ENCODE measurements at regions not wholly inside any gene's neighbourhood (a gene's known extent, or its start where the extent isn't known, plus 50 kb on each side); places are given as distances from the start of the nearest gene placed in this dataset.

GRCh38 chr5:175388531-175388930 lies 55.5 kb downstream of the DRD1 start:
- Mint-ChIP-seq H3K9me3 (no peaks in the 10 kb centered on the region), H3K27me3 (ENCODE audit: low read depth) (peaks cover 11% of the 10 kb centered on the region), H3K27ac (no peak overlapping the region), H3K4me1 (ENCODE audit: low read depth) (no peaks in the 10 kb centered on the region), H3K4me3 (no peak overlapping the region), H3K36me3 (ENCODE audit: low read depth) (no peaks in the 10 kb centered on the region)
- intact Hi-C loops (cut with micrococcal nuclease) = no loop called here
- DNase-seq = no peak
- CTCF ChIA-PET = no interaction called here

- CTCF ChIA-PET = interaction anchor here (0.7 kb wide), 1 partner anchor 481 kb away, joined by 3 read pairs; no protein-coding TSS in a partner anchor
Measured at GRCh38 chr5:175387144-175387543, 56.8 kb downstream of the DRD1 start.

GRCh38 chr5:175386526-175386925 lies 57.5 kb downstream of the DRD1 start:
- intact Hi-C loops (cut with micrococcal nuclease) = no loop called here
- Mint-ChIP-seq H3K27me3 (ENCODE audit: low read depth) (peaks cover 13% of the 10 kb centered on the region), H3K27ac (no peak overlapping the region), H3K9me3 (no peaks in the 10 kb centered on the region), H3K36me3 (ENCODE audit: low read depth) (no peaks in the 10 kb centered on the region), H3K4me3 (no peak overlapping the region), H3K4me1 (ENCODE audit: low read depth) (no peaks in the 10 kb centered on the region)
- CTCF ChIA-PET = interaction anchor here (0.7 kb wide), 1 partner anchor 482 kb away, joined by 3 read pairs; no protein-coding TSS in a partner anchor
- no peak for DNase-seq

More at GRCh38 chr5:175387144-175387543, 56.8 kb downstream of the DRD1 start:
- Mint-ChIP-seq H3K27ac (no peak overlapping the region), H3K36me3 (ENCODE audit: low read depth) (no peaks in the 10 kb centered on the region), H3K4me3 (no peak overlapping the region), H3K9me3 (no peaks in the 10 kb centered on the region), H3K4me1 (ENCODE audit: low read depth) (no peaks in the 10 kb centered on the region), H3K27me3 (ENCODE audit: low read depth) (peaks cover 13% of the 10 kb centered on the region)
- intact Hi-C loops (cut with micrococcal nuclease) = no loop called here
- no peak for DNase-seq

GRCh38 chr5:175385691-175386362 lies 58.2 kb downstream of the DRD1 start:
- Mint-ChIP-seq H3K4me3 (no peak overlapping the region), H3K27ac (no peak overlapping the region), H3K27me3 (ENCODE audit: low read depth) (peaks cover 13% of the 10 kb centered on the region), H3K4me1 (ENCODE audit: low read depth) (no peaks in the 10 kb centered on the region), H3K36me3 (ENCODE audit: low read depth) (no peaks in the 10 kb centered on the region), H3K9me3 (no peaks in the 10 kb centered on the region)
- intact Hi-C loops (cut with micrococcal nuclease) = no loop called here
- CTCF ChIA-PET = no interaction called here
- no peak for DNase-seq

- DNase-seq = no peak
- H3K9me3 Mint-ChIP-seq = no peaks in the 10 kb centered on the region
- CTCF ChIA-PET = no interaction called here
- H3K27ac Mint-ChIP-seq = no peak overlapping the region
- H3K27me3 Mint-ChIP-seq (ENCODE audit: low read depth) = peaks cover 13% of the 10 kb centered on the region
- no peak overlapping the region for H3K4me3 Mint-ChIP-seq
- H3K36me3 Mint-ChIP-seq (ENCODE audit: low read depth) = no peaks in the 10 kb centered on the region
- H3K4me1 Mint-ChIP-seq (ENCODE audit: low read depth) = no peaks in the 10 kb centered on the region
- intact Hi-C loops (cut with micrococcal nuclease) = no loop called here
Measured at GRCh38 chr5:175384724-175385552, 59.0 kb downstream of the DRD1 start.

GRCh38 chr5:175383350-175383749 lies 60.6 kb downstream of the DRD1 start:
- H3K27ac Mint-ChIP-seq = no peak overlapping the region
- CTCF ChIA-PET = no interaction called here
- intact Hi-C loops (cut with micrococcal nuclease) = no loop called here
- no peak for DNase-seq
- H3K4me3 Mint-ChIP-seq = no peak overlapping the region
- no peaks in the 10 kb centered on the region for H3K9me3 Mint-ChIP-seq
- H3K27me3 Mint-ChIP-seq (ENCODE audit: low read depth) = peaks cover 12% of the 10 kb centered on the region
- no peaks in the 10 kb centered on the region for H3K4me1 Mint-ChIP-seq (ENCODE audit: low read depth)
- H3K36me3 Mint-ChIP-seq (ENCODE audit: low read depth) = no peaks in the 10 kb centered on the region

GRCh38 chr5:175382171-175382570 lies 61.8 kb downstream of the DRD1 start:
- Mint-ChIP-seq H3K9me3 (no peaks in the 10 kb centered on the region), H3K36me3 (ENCODE audit: low read depth) (no peaks in the 10 kb centered on the region), H3K27me3 (ENCODE audit: low read depth) (peaks cover 17% of the 10 kb centered on the region), H3K4me3 (no peak overlapping the region), H3K4me1 (ENCODE audit: low read depth) (no peaks in the 10 kb centered on the region), H3K27ac (no peak overlapping the region)
- DNase-seq = no peak
- CTCF ChIA-PET = no interaction called here
- intact Hi-C loops (cut with micrococcal nuclease) = no loop called here

GRCh38 chr5:175381130-175381529 lies 62.9 kb downstream of the DRD1 start:
- no peak overlapping the region for H3K27ac Mint-ChIP-seq
- CTCF ChIA-PET = interaction anchor here (0.7 kb wide), 1 partner anchor 348 kb away, joined by 3 read pairs; no protein-coding TSS in a partner anchor
- intact Hi-C loops (cut with micrococcal nuclease) = no loop called here
- H3K36me3 Mint-ChIP-seq (ENCODE audit: low read depth) = no peaks in the 10 kb centered on the region
- H3K9me3 Mint-ChIP-seq = no peaks in the 10 kb centered on the region
- DNase-seq = no peak
- H3K4me3 Mint-ChIP-seq = no peak overlapping the region
- H3K27me3 Mint-ChIP-seq (ENCODE audit: low read depth) = peaks cover 17% of the 10 kb centered on the region
- H3K4me1 Mint-ChIP-seq (ENCODE audit: low read depth) = no peaks in the 10 kb centered on the region

DNA sequence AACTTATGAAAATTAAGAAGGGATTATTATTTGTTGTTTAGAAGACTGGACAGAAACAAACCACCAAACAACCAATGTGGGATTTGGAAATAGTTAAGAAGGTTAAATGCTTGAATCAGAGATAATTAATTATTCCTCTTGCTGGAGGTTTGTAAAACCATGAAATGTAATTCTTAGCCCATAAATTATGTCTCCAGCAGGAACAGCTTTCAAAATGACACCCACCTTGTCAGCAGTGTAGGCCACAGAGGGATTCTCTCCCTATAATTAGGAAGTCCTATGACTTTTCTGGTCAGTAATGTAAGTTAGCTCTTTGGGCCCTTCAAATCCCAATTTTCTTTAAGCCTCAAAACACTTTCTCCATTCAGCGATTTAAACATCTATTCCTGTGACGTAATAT lies 63.3 kb downstream of the DRD1 start:
- Mint-ChIP-seq H3K36me3 (ENCODE audit: low read depth) (no peaks in the 10 kb centered on the region), H3K4me3 (no peak overlapping the region), H3K9me3 (no peaks in the 10 kb centered on the region), H3K27ac (no peak overlapping the region), H3K27me3 (ENCODE audit: low read depth) (peaks cover 21% of the 10 kb centered on the region), H3K4me1 (ENCODE audit: low read depth) (no peaks in the 10 kb centered on the region)
- CTCF ChIA-PET = interaction anchor here (0.7 kb wide), 1 partner anchor 348 kb away, joined by 3 read pairs; no protein-coding TSS in a partner anchor
- intact Hi-C loops (cut with micrococcal nuclease) = no loop called here
- DNase-seq = no peak

- H3K4me3 Mint-ChIP-seq = no peak overlapping the region
- intact Hi-C loops (cut with micrococcal nuclease) = no loop called here
- CTCF ChIA-PET = no interaction called here
- no peaks in the 10 kb centered on the region for H3K4me1 Mint-ChIP-seq (ENCODE audit: low read depth)
- DNase-seq = no peak
- H3K27ac Mint-ChIP-seq = no peak overlapping the region
- peaks cover 27% of the 10 kb centered on the region for H3K27me3 Mint-ChIP-seq (ENCODE audit: low read depth)
- H3K36me3 Mint-ChIP-seq (ENCODE audit: low read depth) = no peaks in the 10 kb centered on the region
- H3K9me3 Mint-ChIP-seq = no peaks in the 10 kb centered on the region
Measured at GRCh38 chr5:175379867-175380266, 64.1 kb downstream of the DRD1 start.

- no peak overlapping the region for H3K4me3 Mint-ChIP-seq
- DNase-seq = no peak
- no peaks in the 10 kb centered on the region for H3K4me1 Mint-ChIP-seq (ENCODE audit: low read depth)
- CTCF ChIA-PET = interaction anchor here (0.5 kb wide), 1 partner anchor 25 kb away, joined by 4 read pairs; no protein-coding TSS in a partner anchor
- intact Hi-C loops (cut with micrococcal nuclease) = no loop called here
- H3K9me3 Mint-ChIP-seq = no peaks in the 10 kb centered on the region
- H3K36me3 Mint-ChIP-seq (ENCODE audit: low read depth) = no peaks in the 10 kb centered on the region
- peaks cover 21% of the 10 kb centered on the region for H3K27me3 Mint-ChIP-seq (ENCODE audit: low read depth)
- no peak overlapping the region for H3K27ac Mint-ChIP-seq
Measured at GRCh38 chr5:175378444-175379028, 65.4 kb downstream of the DRD1 start.

DNA sequence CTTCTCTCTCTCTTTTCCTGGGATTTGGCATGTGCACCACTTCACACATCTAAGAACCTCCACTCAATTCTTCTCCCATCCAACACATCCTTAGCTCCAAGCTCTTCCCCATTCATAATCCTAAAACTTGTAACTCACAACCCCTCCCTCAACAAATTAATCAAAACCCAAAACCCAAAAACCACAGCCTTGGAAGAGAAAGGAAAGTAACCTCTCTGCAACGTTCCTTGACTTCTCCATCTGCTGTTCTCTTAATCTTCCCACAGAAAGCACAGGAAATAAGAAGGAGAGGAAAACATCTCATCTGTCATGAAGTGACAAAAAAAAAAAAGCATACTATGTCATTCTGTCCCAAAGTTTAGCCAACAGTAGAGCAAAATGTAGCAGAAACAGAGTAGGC lies 66.2 kb downstream of the DRD1 start:
- H3K9me3 Mint-ChIP-seq = no peaks in the 10 kb centered on the region
- CTCF ChIA-PET = no interaction called here
- no peaks in the 10 kb centered on the region for H3K4me1 Mint-ChIP-seq (ENCODE audit: low read depth)
- no peak overlapping the region for H3K27ac Mint-ChIP-seq
- intact Hi-C loops (cut with micrococcal nuclease) = no loop called here
- no peak overlapping the region for H3K4me3 Mint-ChIP-seq
- no peaks in the 10 kb centered on the region for H3K36me3 Mint-ChIP-seq (ENCODE audit: low read depth)
- DNase-seq = no peak
- H3K27me3 Mint-ChIP-seq (ENCODE audit: low read depth) = peaks cover 24% of the 10 kb centered on the region
